ENCODE measurements at regions not wholly inside any gene's neighbourhood (a gene's known extent, or its start where the extent isn't known, plus 50 kb on each side); places are given as distances from the start of the nearest gene placed in this dataset.

DNA sequence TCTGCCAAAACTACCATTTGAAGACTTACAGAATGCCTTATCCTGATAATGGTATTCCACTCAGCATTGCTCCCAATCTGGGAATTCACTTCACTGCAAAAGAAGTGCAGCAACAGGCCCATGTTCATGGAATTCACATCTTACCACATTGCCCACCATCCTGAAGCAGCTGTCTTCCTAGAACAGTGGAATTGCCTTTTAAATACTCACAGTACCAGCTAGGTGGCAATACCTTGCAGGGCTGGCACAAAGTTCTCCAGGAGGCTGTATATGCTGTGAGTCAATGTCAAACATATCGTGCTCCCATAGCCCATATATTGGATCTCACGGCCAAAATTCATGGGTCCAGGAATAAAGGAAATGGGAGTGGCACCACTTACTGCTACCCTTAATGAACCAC lies 83.8 kb upstream of the PLEKHG7 start:
- no peak for TF ChIP-seq CTCF (conservative IDR thresholded peaks at IDR 0.05; ENCODE audit: low read depth, low read length)
- TF ChIP-seq EZH2 (IDR thresholded peaks at IDR 0.05; ENCODE audit: borderline replicate concordance, low read depth, low read length, poor library complexity, severe bottlenecking), result no peak

Measured in A673 (cell line).